ENCODE measurements at regions not wholly inside any gene's neighbourhood (a gene's known extent, or its start where the extent isn't known, plus 50 kb on each side); places are given as distances from the start of the nearest gene placed in this dataset.

- no peak for TF ChIP-seq CTCF (IDR thresholded peaks at IDR 0.05; ENCODE audit: poor library complexity)
- no peak for TF ChIP-seq EZH2 (IDR thresholded peaks at IDR 0.05; ENCODE audit: borderline replicate concordance)
These were observed 126.2 kb upstream of the DAB1 start for GRCh38 chr1:57550092-57550491.
